ENCODE measurements at regions not wholly inside any gene's neighbourhood (a gene's known extent, or its start where the extent isn't known, plus 50 kb on each side); places are given as distances from the start of the nearest gene placed in this dataset.

DNA sequence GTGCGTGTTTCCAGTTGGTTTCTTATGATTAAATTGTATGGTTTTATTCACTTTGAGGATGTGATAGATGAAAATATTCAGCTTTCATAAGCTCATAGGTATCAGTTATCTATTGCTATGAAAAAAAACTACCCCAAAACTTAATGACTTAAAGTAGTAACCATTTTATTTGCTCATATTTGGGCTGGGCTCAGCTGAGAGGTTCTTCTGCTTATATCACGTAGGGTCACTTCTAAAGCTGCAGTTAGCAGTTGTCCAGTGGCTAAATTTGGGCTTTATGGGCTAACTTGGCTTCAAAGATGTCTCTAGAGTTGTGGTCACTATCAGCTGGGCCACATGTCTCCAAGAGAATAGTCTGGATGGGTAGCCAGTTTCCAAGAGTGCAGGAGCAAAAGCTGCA is 206.4 kb upstream of the LYPLAL1 start:
- H3K4me2 ChIP-seq (ENCODE audit: low read length): no peak overlapping the region
- no peaks in the 10 kb centered on the region for H3K9me2 ChIP-seq (ENCODE audit: insufficient read depth, low read length)
- TF ChIP-seq, protein P1, sequence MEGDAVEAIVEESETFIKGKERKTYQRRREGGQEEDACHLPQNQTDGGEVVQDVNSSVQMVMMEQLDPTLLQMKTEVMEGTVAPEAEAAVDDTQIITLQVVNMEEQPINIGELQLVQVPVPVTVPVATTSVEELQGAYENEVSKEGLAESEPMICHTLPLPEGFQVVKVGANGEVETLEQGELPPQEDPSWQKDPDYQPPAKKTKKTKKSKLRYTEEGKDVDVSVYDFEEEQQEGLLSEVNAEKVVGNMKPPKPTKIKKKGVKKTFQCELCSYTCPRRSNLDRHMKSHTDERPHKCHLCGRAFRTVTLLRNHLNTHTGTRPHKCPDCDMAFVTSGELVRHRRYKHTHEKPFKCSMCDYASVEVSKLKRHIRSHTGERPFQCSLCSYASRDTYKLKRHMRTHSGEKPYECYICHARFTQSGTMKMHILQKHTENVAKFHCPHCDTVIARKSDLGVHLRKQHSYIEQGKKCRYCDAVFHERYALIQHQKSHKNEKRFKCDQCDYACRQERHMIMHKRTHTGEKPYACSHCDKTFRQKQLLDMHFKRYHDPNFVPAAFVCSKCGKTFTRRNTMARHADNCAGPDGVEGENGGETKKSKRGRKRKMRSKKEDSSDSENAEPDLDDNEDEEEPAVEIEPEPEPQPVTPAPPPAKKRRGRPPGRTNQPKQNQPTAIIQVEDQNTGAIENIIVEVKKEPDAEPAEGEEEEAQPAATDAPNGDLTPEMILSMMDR (conservative IDR thresholded peaks at IDR 0.05; ENCODE audit: low read length): no peak
- TF ChIP-seq EZH2phosphoT487 (IDR thresholded peaks at IDR 0.05; ENCODE audit: borderline replicate concordance, low read depth, low read length): no peak
- ChIA-PET POLR2A (no interaction called here), CTCF (ENCODE audit: unreplicated experiment) (no interaction called here)
- intact Hi-C loops (cut with micrococcal nuclease; ENCODE audit: unreplicated experiment): no loop called here
- H3K79me2 ChIP-seq (ENCODE audit: insufficient read depth, low read depth, low read length): no peaks in the 10 kb centered on the region
- H3K36me3 ChIP-seq (ENCODE audit: insufficient read depth, low read length): no peaks in the 10 kb centered on the region
- no peaks in the 10 kb centered on the region for H3K9me3 ChIP-seq (ENCODE audit: low read length)
- BruUV-seq (replicated peaks): no TSS peak
- H3K4me1 ChIP-seq (ENCODE audit: insufficient read depth, low read length, poor library complexity, severe bottlenecking): no peaks in the 10 kb centered on the region
- no peak overlapping the region for H2AFZ ChIP-seq (ENCODE audit: low read length)
- no peak overlapping the region for H3K4me3 ChIP-seq (ENCODE audit: low read depth, low read length, poor library complexity, severe bottlenecking)
- no peak overlapping the region for H3K27ac ChIP-seq (ENCODE audit: low read depth, low read length, poor library complexity, severe bottlenecking)
- DNase-seq (ENCODE audit: low spot score): no peak
- H4K20me1 ChIP-seq (ENCODE audit: insufficient read depth, low read length): no peaks in the 10 kb centered on the region

DNA sequence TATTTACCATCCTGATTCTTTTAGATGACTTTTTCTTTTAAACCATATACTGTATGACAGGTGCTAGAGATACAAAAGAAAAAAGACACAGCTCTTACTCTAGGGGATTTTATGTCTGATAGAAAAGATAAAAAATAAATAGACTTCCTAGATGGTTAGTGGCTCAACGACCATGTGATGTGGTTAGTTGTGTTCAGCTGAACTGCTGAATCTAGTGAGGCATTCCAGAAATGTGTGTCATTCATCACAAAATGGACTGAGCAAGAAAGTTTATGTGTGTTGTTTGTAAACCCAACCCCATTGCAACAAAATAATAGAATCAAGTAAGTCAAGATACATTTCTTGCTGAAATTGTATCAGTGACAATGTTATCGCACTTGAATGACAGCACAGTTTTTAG is 205.8 kb upstream of the LYPLAL1 start:
- intact Hi-C loops (cut with micrococcal nuclease; ENCODE audit: unreplicated experiment): no loop called here
- CTCF ChIA-PET (ENCODE audit: unreplicated experiment): no interaction called here
- BruUV-seq (replicated peaks): no TSS peak

DNA sequence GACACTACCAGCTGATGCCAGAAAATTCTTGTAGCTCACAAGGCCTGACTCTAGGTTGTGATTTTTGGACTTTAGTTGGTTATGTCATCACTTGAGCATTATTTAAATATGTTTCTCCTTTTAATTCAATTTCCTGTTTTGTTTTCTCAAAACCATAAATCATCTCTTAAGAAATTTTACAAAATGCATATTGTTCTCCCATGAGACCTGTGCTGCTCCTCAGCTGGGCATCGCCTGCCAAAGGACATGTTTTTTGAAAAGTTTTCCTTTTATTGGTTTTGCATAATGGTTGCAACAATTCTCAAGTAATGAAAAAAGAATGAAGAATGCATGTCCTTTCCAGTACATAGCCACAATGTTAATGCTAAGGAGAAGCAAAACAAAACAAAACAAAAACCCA is 204.7 kb upstream of the LYPLAL1 start:
- Histone ChIP-seq H3K27ac (ENCODE audit: low read depth, low read length, poor library complexity, severe bottlenecking) (no peak overlapping the region), H3K9me3 (ENCODE audit: low read length) (no peaks in the 10 kb centered on the region), H2AFZ (ENCODE audit: low read length) (no peak overlapping the region), H3K4me2 (ENCODE audit: low read length) (no peak overlapping the region), H3K79me2 (ENCODE audit: insufficient read depth, low read depth, low read length) (no peaks in the 10 kb centered on the region), H3K4me1 (ENCODE audit: insufficient read depth, low read length, poor library complexity, severe bottlenecking) (no peaks in the 10 kb centered on the region), H3K36me3 (ENCODE audit: insufficient read depth, low read length) (no peaks in the 10 kb centered on the region), H3K4me3 (ENCODE audit: low read depth, low read length, poor library complexity, severe bottlenecking) (no peak overlapping the region), H3K9me2 (ENCODE audit: insufficient read depth, low read length) (no peaks in the 10 kb centered on the region), H4K20me1 (ENCODE audit: insufficient read depth, low read length) (no peaks in the 10 kb centered on the region)
- no peak for DNase-seq (ENCODE audit: low spot score)
- no TSS peak for BruUV-seq (replicated peaks)
- intact Hi-C loops (cut with micrococcal nuclease; ENCODE audit: unreplicated experiment): no loop called here
- ChIA-PET CTCF (ENCODE audit: unreplicated experiment) (no interaction called here), POLR2A (no interaction called here)
- TF ChIP-seq EZH2phosphoT487 (IDR thresholded peaks at IDR 0.05; ENCODE audit: borderline replicate concordance, low read depth, low read length): no peak
- TF ChIP-seq, protein P1 (conservative IDR thresholded peaks at IDR 0.05; ENCODE audit: low read length): no peak

More for the DNA sequence above, 205.8 kb upstream of the LYPLAL1 start:
- Histone ChIP-seq H3K9me2 (ENCODE audit: insufficient read depth, low read length) (no peaks in the 10 kb centered on the region), H4K20me1 (ENCODE audit: insufficient read depth, low read length) (no peaks in the 10 kb centered on the region), H2AFZ (ENCODE audit: low read length) (no peak overlapping the region), H3K9me3 (ENCODE audit: low read length) (no peaks in the 10 kb centered on the region), H3K27ac (ENCODE audit: low read depth, low read length, poor library complexity, severe bottlenecking) (no peak overlapping the region), H3K79me2 (ENCODE audit: insufficient read depth, low read depth, low read length) (no peaks in the 10 kb centered on the region), H3K4me3 (ENCODE audit: low read depth, low read length, poor library complexity, severe bottlenecking) (no peak overlapping the region), H3K4me2 (ENCODE audit: low read length) (no peak overlapping the region), H3K4me1 (ENCODE audit: insufficient read depth, low read length, poor library complexity, severe bottlenecking) (no peaks in the 10 kb centered on the region), H3K36me3 (ENCODE audit: insufficient read depth, low read length) (no peaks in the 10 kb centered on the region)
- no peak for TF ChIP-seq EZH2phosphoT487 (IDR thresholded peaks at IDR 0.05; ENCODE audit: borderline replicate concordance, low read depth, low read length)
- TF ChIP-seq, protein P1 (conservative IDR thresholded peaks at IDR 0.05; ENCODE audit: low read length): no peak
- POLR2A ChIA-PET: no interaction called here
- no peak for DNase-seq (ENCODE audit: low spot score)

Measured in OCI-LY7 (cell line).